ENCODE measurements at regions not wholly inside any gene's neighbourhood (a gene's known extent, or its start where the extent isn't known, plus 50 kb on each side); places are given as distances from the start of the nearest gene placed in this dataset.

- H3K36me3 ChIP-seq: no peaks in the 10 kb centered on the region
- no peak for TF ChIP-seq CTCF (IDR thresholded peaks at IDR 0.05)
- no peak for TF ChIP-seq POLR2A (IDR thresholded peaks at IDR 0.05)
- no peak for TF ChIP-seq POLR2AphosphoS5 (IDR thresholded peaks at IDR 0.05; ENCODE audit: insufficient read depth in 1 of 2, low read depth in 1 of 2)
- H3K27ac ChIP-seq: no peak overlapping the region
- H3K9me3 ChIP-seq: no peaks in the 10 kb centered on the region
- H3K4me1 ChIP-seq: no peaks in the 10 kb centered on the region
- no peaks in the 10 kb centered on the region for H3K27me3 ChIP-seq
- DNase-seq (ENCODE audit: extremely low spot score in 2 of 2): no peak
- no peak overlapping the region for H3K4me3 ChIP-seq
- intact Hi-C loops (cut with DNase I): no loop called here
Measured at GRCh38 chr13:88932950-88933349, 1261.8 kb downstream of the SLITRK5 start.

GRCh38 chr13:88937384-88937783 is 1266.2 kb downstream of the SLITRK5 start:
- DNase-seq (ENCODE audit: extremely low spot score in 2 of 2): no peak
- Histone ChIP-seq H3K4me3 (no peak overlapping the region), H3K27ac (no peak overlapping the region), H3K27me3 (no peaks in the 10 kb centered on the region), H3K9me3 (no peaks in the 10 kb centered on the region), H3K36me3 (no peaks in the 10 kb centered on the region), H3K4me1 (no peaks in the 10 kb centered on the region)
- intact Hi-C loops (cut with DNase I): no loop called here
- TF ChIP-seq POLR2A (IDR thresholded peaks at IDR 0.05): no peak

- Histone ChIP-seq H3K4me3 (no peak overlapping the region), H3K27ac (no peak overlapping the region), H3K4me1 (no peaks in the 10 kb centered on the region), H3K36me3 (no peaks in the 10 kb centered on the region), H3K9me3 (no peaks in the 10 kb centered on the region), H3K27me3 (no peaks in the 10 kb centered on the region)
- no peak for TF ChIP-seq POLR2A (IDR thresholded peaks at IDR 0.05)
- TF ChIP-seq POLR2AphosphoS5 (IDR thresholded peaks at IDR 0.05; ENCODE audit: insufficient read depth in 1 of 2, low read depth in 1 of 2): no peak
- no peak for TF ChIP-seq CTCF (IDR thresholded peaks at IDR 0.05)
- intact Hi-C loops (cut with DNase I): no loop called here
- no peak for DNase-seq (ENCODE audit: extremely low spot score in 2 of 2)
Measured at GRCh38 chr13:88945793-88946192, 1274.6 kb downstream of the SLITRK5 start.

DNA sequence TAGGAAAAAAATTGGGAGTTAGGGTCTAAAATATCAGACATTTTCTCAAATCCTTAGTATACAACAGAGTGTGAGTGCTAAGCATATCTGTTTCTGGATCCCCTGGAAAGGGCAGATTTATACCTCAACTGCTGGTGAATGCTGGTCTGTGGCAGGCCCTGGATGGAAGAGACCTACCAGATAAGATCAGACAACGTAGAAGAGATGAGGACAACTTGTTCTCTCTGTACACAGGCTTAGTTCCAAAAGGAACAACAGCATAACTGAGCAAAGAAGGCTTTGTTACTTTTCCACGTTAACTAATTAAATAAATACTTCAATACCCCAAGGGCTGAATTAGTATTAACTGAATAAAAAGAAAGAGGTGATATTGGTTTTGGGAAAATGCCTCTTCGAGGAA is 1277.3 kb downstream of the SLITRK5 start:
- intact Hi-C loops (cut with DNase I): no loop called here
- no peak for TF ChIP-seq POLR2A (IDR thresholded peaks at IDR 0.05)
- no peak for DNase-seq (ENCODE audit: extremely low spot score in 2 of 2)
- H3K27me3 ChIP-seq: no peaks in the 10 kb centered on the region
- H3K36me3 ChIP-seq: no peaks in the 10 kb centered on the region
- no peak overlapping the region for H3K27ac ChIP-seq
- H3K9me3 ChIP-seq: no peaks in the 10 kb centered on the region
- no peak overlapping the region for H3K4me3 ChIP-seq
- H3K4me1 ChIP-seq: no peaks in the 10 kb centered on the region

GRCh38 chr13:88958821-88959220 is 1287.7 kb downstream of the SLITRK5 start:
- no peaks in the 10 kb centered on the region for H3K36me3 ChIP-seq
- H3K9me3 ChIP-seq: no peaks in the 10 kb centered on the region
- H3K4me3 ChIP-seq: no peak overlapping the region
- intact Hi-C loops (cut with DNase I): no loop called here
- TF ChIP-seq POLR2A (IDR thresholded peaks at IDR 0.05): no peak
- no peak for TF ChIP-seq CTCF (IDR thresholded peaks at IDR 0.05)
- no peak for TF ChIP-seq POLR2AphosphoS5 (IDR thresholded peaks at IDR 0.05; ENCODE audit: insufficient read depth in 1 of 2, low read depth in 1 of 2)
- no peak overlapping the region for H3K27ac ChIP-seq
- no peak for DNase-seq (ENCODE audit: extremely low spot score in 2 of 2)
- H3K4me1 ChIP-seq: no peaks in the 10 kb centered on the region
- H3K27me3 ChIP-seq: no peaks in the 10 kb centered on the region

GRCh38 chr13:88976466-88976865 is 1305.3 kb downstream of the SLITRK5 start:
- intact Hi-C loops (cut with DNase I): no loop called here
- Histone ChIP-seq H3K9me3 (no peaks in the 10 kb centered on the region), H3K36me3 (no peaks in the 10 kb centered on the region), H3K27me3 (no peaks in the 10 kb centered on the region), H3K27ac (no peak overlapping the region), H3K4me3 (no peak overlapping the region), H3K4me1 (no peaks in the 10 kb centered on the region)
- no peak for DNase-seq (ENCODE audit: extremely low spot score in 2 of 2)
- TF ChIP-seq POLR2A (IDR thresholded peaks at IDR 0.05) (no peak), POLR2AphosphoS5 (IDR thresholded peaks at IDR 0.05; ENCODE audit: insufficient read depth in 1 of 2, low read depth in 1 of 2) (no peak), CTCF (IDR thresholded peaks at IDR 0.05) (no peak)

Measured in vagina (tissue), 2 donors.